ENCODE measurements at regions not wholly inside any gene's neighbourhood (a gene's known extent, or its start where the extent isn't known, plus 50 kb on each side); places are given as distances from the start of the nearest gene placed in this dataset.

- H3K36me3 Mint-ChIP-seq (ENCODE audit: insufficient read depth, unreplicated experiment), result no peaks in the 10 kb centered on the region
- Histone ChIP-seq H3K4me3 (ENCODE audit: low read depth, low read length) (no peak overlapping the region), H3K36me3 (ENCODE audit: control insufficient read depth, insufficient read depth, low read length) (no peaks in the 10 kb centered on the region), H3K4me1 (0 out of 2 replicates have a peak, but pooled peaks cover 5% of the 10 kb centered on the region), H3K9me3 (no peaks in the 10 kb centered on the region), H3K27me3 (replicated peaks; ENCODE audit: control insufficient read depth, insufficient read depth, low read length) (no peaks in the 10 kb centered on the region)
- DNase-seq, result no peak
- no peak overlapping the region for H3K4me3 Mint-ChIP-seq (ENCODE audit: unreplicated experiment)
- intact Hi-C loops (cut with micrococcal nuclease; ENCODE audit: unreplicated experiment), result no loop called here
- no peaks in the 10 kb centered on the region for H3K27me3 Mint-ChIP-seq (ENCODE audit: insufficient read depth, unreplicated experiment)
- CTCF ChIA-PET, result no interaction called here
- BruUV-seq (replicated peaks), result no TSS peak
- POLR2A ChIA-PET, result no interaction called here
- TF ChIP-seq CTCF (IDR thresholded peaks at IDR 0.05; ENCODE audit: insufficient read depth in 1 of 2, low read depth in 1 of 2, low read length in 1 of 2, severe bottlenecking in 1 of 2, unreplicated experiment in 1 of 2), result no peak
- H3K27ac Mint-ChIP-seq (ENCODE audit: unreplicated experiment), result no peak overlapping the region
- peaks cover 7% of the 10 kb centered on the region for H3K4me1 Mint-ChIP-seq (ENCODE audit: low read depth, unreplicated experiment)
- no peaks in the 10 kb centered on the region for H3K9me3 Mint-ChIP-seq (ENCODE audit: unreplicated experiment)
Observed at GRCh38 chr4:81348778-81349094, 123.0 kb downstream of the RASGEF1B start.

- Histone ChIP-seq H3K27me3 (replicated peaks; ENCODE audit: control insufficient read depth, insufficient read depth, low read length) (no peaks in the 10 kb centered on the region), H3K4me1 (0 out of 2 replicates have a peak, but pooled peaks cover 5% of the 10 kb centered on the region), H3K4me3 (ENCODE audit: low read depth, low read length) (no peak overlapping the region), H3K36me3 (ENCODE audit: control insufficient read depth, insufficient read depth, low read length) (no peaks in the 10 kb centered on the region), H3K9me3 (no peaks in the 10 kb centered on the region)
- no peak for DNase-seq
- ChIA-PET CTCF (no interaction called here), POLR2A (no interaction called here)
- Mint-ChIP-seq H3K9me3 (ENCODE audit: unreplicated experiment) (no peaks in the 10 kb centered on the region), H3K4me3 (ENCODE audit: unreplicated experiment) (no peak overlapping the region), H3K27ac (ENCODE audit: unreplicated experiment) (no peak overlapping the region), H3K27me3 (ENCODE audit: insufficient read depth, unreplicated experiment) (no peaks in the 10 kb centered on the region), H3K4me1 (ENCODE audit: low read depth, unreplicated experiment) (peaks cover 7% of the 10 kb centered on the region), H3K36me3 (ENCODE audit: insufficient read depth, unreplicated experiment) (no peaks in the 10 kb centered on the region)
- BruUV-seq (replicated peaks), result no TSS peak
- intact Hi-C loops (cut with micrococcal nuclease; ENCODE audit: unreplicated experiment), result no loop called here
- no peak for TF ChIP-seq CTCF (IDR thresholded peaks at IDR 0.05; ENCODE audit: insufficient read depth in 1 of 2, low read depth in 1 of 2, low read length in 1 of 2, severe bottlenecking in 1 of 2, unreplicated experiment in 1 of 2)
Observed at GRCh38 chr4:81348086-81348777, 123.5 kb downstream of the RASGEF1B start.

- CTCF ChIA-PET, result no interaction called here
- H3K9me3 Mint-ChIP-seq (ENCODE audit: unreplicated experiment), result no peaks in the 10 kb centered on the region
- Histone ChIP-seq H3K36me3 (ENCODE audit: control insufficient read depth, insufficient read depth, low read length) (no peaks in the 10 kb centered on the region), H3K9me3 (no peaks in the 10 kb centered on the region), H3K4me1 (no peaks in the 10 kb centered on the region), H3K4me3 (ENCODE audit: low read depth, low read length) (no peak overlapping the region), H3K27me3 (replicated peaks; ENCODE audit: control insufficient read depth, insufficient read depth, low read length) (no peaks in the 10 kb centered on the region)
- no peak overlapping the region for H3K27ac Mint-ChIP-seq (ENCODE audit: unreplicated experiment)
- no peak for TF ChIP-seq CTCF (IDR thresholded peaks at IDR 0.05; ENCODE audit: insufficient read depth in 1 of 2, low read depth in 1 of 2, low read length in 1 of 2, severe bottlenecking in 1 of 2, unreplicated experiment in 1 of 2)
- no peak overlapping the region for H3K4me3 Mint-ChIP-seq (ENCODE audit: unreplicated experiment)
- intact Hi-C loops (cut with micrococcal nuclease; ENCODE audit: unreplicated experiment), result no loop called here
- no TSS peak for BruUV-seq (replicated peaks)
- POLR2A ChIA-PET, result no interaction called here
- no peaks in the 10 kb centered on the region for H3K36me3 Mint-ChIP-seq (ENCODE audit: insufficient read depth, unreplicated experiment)
- H3K4me1 Mint-ChIP-seq (ENCODE audit: low read depth, unreplicated experiment), result peaks cover 5% of the 10 kb centered on the region
- no peak for DNase-seq
- no peaks in the 10 kb centered on the region for H3K27me3 Mint-ChIP-seq (ENCODE audit: insufficient read depth, unreplicated experiment)
Observed at GRCh38 chr4:81346719-81347118, 125.0 kb downstream of the RASGEF1B start.
